AG08395 (cell line): ENCODE measurements at regions not wholly inside any gene's neighbourhood (a gene's known extent, or its start where the extent isn't known, plus 50 kb on each side); places are given as distances from the start of the nearest gene placed in this dataset.
"Not testable (repeated sequence)": the region's sequence is repeated elsewhere in the genome, so short reads cannot be mapped to it uniquely, and the experiment has no call there.

ENCODE experiments used
- DNase-seq: peaks from one replicate; pipeline ENCODE4 v3.0.0; 2012; ENCODE audit warnings: mixed read lengths, low spot score

- peak; percentile 40 for DNase-seq
These were observed 98.0 kb upstream of the CDC42BPA start for GRCh38 chr1:227416156-227416830.

- DNase-seq: no peak
These were observed 97.0 kb upstream of the CDC42BPA start for GRCh38 chr1:227415115-227415790.

GRCh38 chr1:227411066-227411465, 92.8 kb upstream of the CDC42BPA start:
- no peak for DNase-seq

GRCh38 chr1:227406332-227406731, 88.0 kb upstream of the CDC42BPA start:
- DNase-seq: not testable (repeated sequence)

GRCh38 chr1:227403535-227403934, 85.2 kb upstream of the CDC42BPA start:
- DNase-seq: no peak

- no peak for DNase-seq
These were observed 83.5 kb upstream of the CDC42BPA start for GRCh38 chr1:227401562-227402342.

- no peak for DNase-seq
These were observed 80.9 kb upstream of the CDC42BPA start for GRCh38 chr1:227399152-227399730.

- no peak for DNase-seq
These were observed 79.2 kb upstream of the CDC42BPA start for GRCh38 chr1:227397354-227397978.

- DNase-seq: no peak
These were observed 78.5 kb upstream of the CDC42BPA start for GRCh38 chr1:227396539-227397353.

- peak; percentile 22 for DNase-seq
These were observed 77.2 kb upstream of the CDC42BPA start for GRCh38 chr1:227395426-227396028.

GRCh38 chr1:227392984-227393764, 74.9 kb upstream of the CDC42BPA start:
- DNase-seq: no peak

GRCh38 chr1:227391879-227392278, 73.6 kb upstream of the CDC42BPA start:
- no peak for DNase-seq

- no peak for DNase-seq
These were observed 72.9 kb upstream of the CDC42BPA start for GRCh38 chr1:227391211-227391610.

- DNase-seq: no peak
These were observed 72.2 kb upstream of the CDC42BPA start for GRCh38 chr1:227390525-227390924.

- no peak for DNase-seq
These were observed 70.2 kb upstream of the CDC42BPA start for GRCh38 chr1:227388214-227389168.

GRCh38 chr1:227379555-227379892, 61.2 kb upstream of the CDC42BPA start:
- no peak for DNase-seq

- no peak for DNase-seq
These were observed 60.7 kb upstream of the CDC42BPA start for GRCh38 chr1:227378871-227379554.

GRCh38 chr1:227378181-227378580, 59.9 kb upstream of the CDC42BPA start:
- no peak for DNase-seq
